GM06990 (cell line): ENCODE measurements at regions not wholly inside any gene's neighbourhood (a gene's known extent, or its start where the extent isn't known, plus 50 kb on each side); places are given as distances from the start of the nearest gene placed in this dataset.

ENCODE experiments used
- DNase-seq: peaks from one replicate; pipeline ENCODE4 v3.0.0-alpha.2; 2011; ENCODE audit not compliant: insufficient read length; ENCODE audit errors: extremely low read depth
- H3K27me3 ChIP-seq: replicated peaks from 2 replicates; pipeline ENCODE4 v1.6.0; 2011; ENCODE audit warnings: low read length; ENCODE audit not compliant: control insufficient read depth, insufficient read depth
- H3K36me3 ChIP-seq: 2 replicates; pipeline ENCODE4 v1.5.1; 2011; ENCODE audit warnings: low read length; ENCODE audit not compliant: control insufficient read depth, insufficient read depth
- H3K4me3 ChIP-seq: replicated peaks from 2 replicates; pipeline ENCODE4 v1.5.1; 2011; ENCODE audit warnings: low read depth, mild to moderate bottlenecking, control low read depth, low read length
- TF ChIP-seq, protein P1 (sequence below): IDR thresholded peaks from 2 replicates; pipeline ENCODE4 v1.5.1; 2011; ENCODE audit warnings: low read length, control low read depth, mild to moderate bottlenecking, inconsistent platforms; ENCODE audit not compliant: insufficient read depth, poor library complexity, severe bottlenecking

DNA sequence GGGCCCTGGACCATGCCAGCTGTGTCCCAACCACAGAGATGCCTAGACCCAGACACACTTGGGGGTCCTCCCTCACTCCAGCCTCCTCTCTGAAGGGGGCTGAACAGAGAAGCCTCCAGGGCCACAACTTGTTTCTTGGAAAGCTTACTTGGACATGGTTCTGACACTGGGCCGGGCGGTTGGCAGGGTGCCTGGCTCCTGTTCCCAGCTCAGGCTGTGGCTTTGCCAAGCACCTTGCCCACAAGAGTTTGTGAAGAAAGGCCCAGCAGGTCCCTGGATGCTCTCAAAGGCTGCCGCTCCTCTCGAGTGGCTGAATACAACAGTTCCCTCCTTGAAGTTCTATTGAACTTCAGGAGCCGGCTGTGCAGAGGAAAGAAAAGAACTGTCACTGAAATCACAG lies 181.6 kb downstream of the PTPN20 start:
- peaks cover 2% of the 10 kb centered on the region; the same call in 1 of the 2 replicates for H3K27me3 ChIP-seq
- H3K4me3 ChIP-seq, result no peak overlapping the region
- H3K36me3 ChIP-seq, result no peaks in the 10 kb centered on the region
- no peak for DNase-seq
- TF ChIP-seq, protein P1, sequence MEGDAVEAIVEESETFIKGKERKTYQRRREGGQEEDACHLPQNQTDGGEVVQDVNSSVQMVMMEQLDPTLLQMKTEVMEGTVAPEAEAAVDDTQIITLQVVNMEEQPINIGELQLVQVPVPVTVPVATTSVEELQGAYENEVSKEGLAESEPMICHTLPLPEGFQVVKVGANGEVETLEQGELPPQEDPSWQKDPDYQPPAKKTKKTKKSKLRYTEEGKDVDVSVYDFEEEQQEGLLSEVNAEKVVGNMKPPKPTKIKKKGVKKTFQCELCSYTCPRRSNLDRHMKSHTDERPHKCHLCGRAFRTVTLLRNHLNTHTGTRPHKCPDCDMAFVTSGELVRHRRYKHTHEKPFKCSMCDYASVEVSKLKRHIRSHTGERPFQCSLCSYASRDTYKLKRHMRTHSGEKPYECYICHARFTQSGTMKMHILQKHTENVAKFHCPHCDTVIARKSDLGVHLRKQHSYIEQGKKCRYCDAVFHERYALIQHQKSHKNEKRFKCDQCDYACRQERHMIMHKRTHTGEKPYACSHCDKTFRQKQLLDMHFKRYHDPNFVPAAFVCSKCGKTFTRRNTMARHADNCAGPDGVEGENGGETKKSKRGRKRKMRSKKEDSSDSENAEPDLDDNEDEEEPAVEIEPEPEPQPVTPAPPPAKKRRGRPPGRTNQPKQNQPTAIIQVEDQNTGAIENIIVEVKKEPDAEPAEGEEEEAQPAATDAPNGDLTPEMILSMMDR, result no peak

DNA sequence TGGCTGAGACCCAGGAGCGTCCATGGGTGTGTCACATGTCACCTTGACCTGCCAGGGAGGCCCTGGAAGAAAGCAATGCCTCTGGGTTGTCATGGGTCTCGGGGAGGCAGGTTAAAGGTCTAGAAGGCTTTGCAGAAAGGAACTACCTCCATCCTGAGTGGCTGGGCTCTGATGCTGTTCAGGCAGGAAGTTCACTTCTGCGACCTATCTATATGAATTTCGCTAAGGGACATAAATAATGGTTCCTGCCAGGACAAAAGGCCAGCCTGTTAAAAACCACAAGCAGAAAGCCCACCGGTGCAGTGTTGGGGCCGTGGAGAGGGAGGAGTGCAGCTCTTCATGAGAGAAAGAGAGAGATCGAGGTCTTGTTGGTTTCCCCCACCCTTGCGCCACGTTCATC lies 182.9 kb downstream of the PTPN20 start:
- H3K36me3 ChIP-seq, result no peaks in the 10 kb centered on the region
- no peak overlapping the region for H3K4me3 ChIP-seq
- TF ChIP-seq, protein P1, result no peak
- no peak for DNase-seq
- no peaks in the 10 kb centered on the region for H3K27me3 ChIP-seq

DNA sequence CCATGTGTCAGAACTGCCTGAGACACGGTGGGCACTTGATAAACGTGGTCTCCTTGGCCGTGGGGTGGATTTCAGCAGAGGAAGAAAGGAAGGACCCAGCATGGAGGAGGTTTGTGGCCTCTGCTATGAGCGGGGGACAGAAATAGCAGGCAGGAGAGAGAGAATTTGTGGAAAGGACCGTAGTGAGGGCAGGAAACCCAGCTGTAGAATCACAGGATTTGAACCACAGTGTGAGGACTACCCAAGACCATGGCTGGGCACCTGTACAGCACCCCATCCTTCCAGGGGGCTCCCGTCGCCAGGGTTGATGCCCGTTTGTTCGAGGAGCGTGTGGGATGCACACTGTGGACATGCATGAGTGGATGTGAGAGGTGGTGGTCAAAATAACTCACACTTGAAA lies 183.4 kb downstream of the PTPN20 start:
- H3K4me3 ChIP-seq, result no peak overlapping the region
- DNase-seq, result no peak
- H3K27me3 ChIP-seq, result no peaks in the 10 kb centered on the region; the same call in 1 of the 2 replicates
- TF ChIP-seq, protein P1, result no peak
- no peaks in the 10 kb centered on the region for H3K36me3 ChIP-seq

DNA sequence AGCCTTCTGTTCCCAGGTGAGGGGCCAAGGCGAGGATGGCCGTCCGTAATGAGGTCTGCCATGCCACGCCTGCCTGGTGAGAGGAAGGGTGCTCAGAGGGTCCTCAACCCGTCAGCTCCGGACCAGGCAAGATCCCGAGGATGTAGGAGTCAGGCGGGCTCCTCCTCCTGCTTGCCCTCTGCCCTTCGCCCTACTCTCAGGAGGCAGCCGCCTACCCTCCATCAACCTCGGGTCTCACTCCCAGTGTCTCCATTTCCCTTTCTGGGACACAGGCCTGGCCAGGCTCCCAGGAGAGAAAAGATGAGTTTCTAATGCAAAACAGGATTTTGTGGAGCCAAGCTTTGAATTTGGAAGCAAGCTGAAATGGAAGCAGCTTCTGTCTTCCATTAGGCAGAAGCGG lies 184.0 kb downstream of the PTPN20 start:
- Histone ChIP-seq H3K27me3 (no peaks in the 10 kb centered on the region; the same call in 1 of the 2 replicates), H3K4me3 (no peak overlapping the region), H3K36me3 (no peaks in the 10 kb centered on the region)
- DNase-seq, result no peak
- TF ChIP-seq, protein P1, result no peak

DNA sequence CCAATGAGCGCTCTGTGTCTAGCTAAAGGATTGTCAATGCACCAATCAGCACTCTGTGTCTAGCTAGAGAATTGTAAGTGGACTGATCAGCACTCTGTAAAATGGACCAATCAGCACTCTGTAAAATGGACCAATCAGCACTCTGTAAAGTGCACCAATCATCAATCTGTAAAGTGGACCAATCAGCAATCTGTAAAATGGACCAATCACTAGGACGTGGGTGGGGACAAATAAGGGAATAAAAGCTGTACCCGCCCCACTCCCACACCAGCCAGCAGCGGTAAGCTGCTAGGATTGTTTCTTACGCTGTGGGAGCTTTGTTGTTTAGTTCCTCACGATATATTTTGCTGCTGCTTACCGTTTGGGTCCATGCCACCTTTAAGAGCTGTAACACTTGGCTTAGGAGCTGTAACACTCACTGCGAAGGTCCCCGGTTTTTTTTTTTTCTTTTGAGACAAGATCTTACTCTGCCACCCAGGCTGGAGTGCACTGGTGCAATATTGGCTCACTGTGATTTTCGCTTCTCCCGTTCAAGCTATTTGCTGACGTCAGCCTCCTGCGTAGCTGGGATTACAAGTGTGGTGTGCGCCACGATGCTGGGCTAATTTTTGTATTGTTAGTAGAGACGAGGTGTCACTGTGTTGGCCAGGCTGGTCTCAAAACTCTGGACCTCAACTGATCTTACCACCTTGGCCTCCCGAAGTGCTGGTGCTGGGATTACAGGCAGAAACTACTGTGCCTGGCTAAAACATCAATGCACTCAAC lies 184.8 kb downstream of the PTPN20 start:
- no peaks in the 10 kb centered on the region; the same call in 1 of the 2 replicates for H3K27me3 ChIP-seq
- no peaks in the 10 kb centered on the region for H3K36me3 ChIP-seq
- TF ChIP-seq, protein P1, result no peak
- no peak for DNase-seq
- H3K4me3 ChIP-seq, result no peak overlapping the region
